ENCODE measurements at regions not wholly inside any gene's neighbourhood (a gene's known extent, or its start where the extent isn't known, plus 50 kb on each side); places are given as distances from the start of the nearest gene placed in this dataset.
"Not testable (repeated sequence)": the region's sequence is repeated elsewhere in the genome, so short reads cannot be mapped to it uniquely, and the experiment has no call there.

DNA sequence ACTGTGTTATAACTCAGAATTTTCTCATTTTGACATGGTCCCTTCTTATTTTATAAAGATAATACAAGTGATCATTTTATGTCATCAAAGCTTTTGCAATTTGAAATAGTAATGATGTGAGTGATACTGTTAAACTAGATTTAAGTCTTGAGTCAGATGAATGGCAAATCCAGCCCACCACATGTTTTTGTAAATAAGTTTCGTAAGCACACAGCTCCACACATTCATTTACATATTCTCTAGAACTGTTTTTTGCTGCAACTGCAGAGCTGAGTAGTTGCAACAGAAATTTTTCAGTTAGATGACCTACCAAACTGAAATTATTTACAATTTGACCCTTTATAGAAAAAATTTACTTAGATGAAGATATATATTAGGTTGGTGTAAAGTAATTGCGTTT lies 108.1 kb downstream of the CDRT15L2 start:
- TF ChIP-seq, protein P1, sequence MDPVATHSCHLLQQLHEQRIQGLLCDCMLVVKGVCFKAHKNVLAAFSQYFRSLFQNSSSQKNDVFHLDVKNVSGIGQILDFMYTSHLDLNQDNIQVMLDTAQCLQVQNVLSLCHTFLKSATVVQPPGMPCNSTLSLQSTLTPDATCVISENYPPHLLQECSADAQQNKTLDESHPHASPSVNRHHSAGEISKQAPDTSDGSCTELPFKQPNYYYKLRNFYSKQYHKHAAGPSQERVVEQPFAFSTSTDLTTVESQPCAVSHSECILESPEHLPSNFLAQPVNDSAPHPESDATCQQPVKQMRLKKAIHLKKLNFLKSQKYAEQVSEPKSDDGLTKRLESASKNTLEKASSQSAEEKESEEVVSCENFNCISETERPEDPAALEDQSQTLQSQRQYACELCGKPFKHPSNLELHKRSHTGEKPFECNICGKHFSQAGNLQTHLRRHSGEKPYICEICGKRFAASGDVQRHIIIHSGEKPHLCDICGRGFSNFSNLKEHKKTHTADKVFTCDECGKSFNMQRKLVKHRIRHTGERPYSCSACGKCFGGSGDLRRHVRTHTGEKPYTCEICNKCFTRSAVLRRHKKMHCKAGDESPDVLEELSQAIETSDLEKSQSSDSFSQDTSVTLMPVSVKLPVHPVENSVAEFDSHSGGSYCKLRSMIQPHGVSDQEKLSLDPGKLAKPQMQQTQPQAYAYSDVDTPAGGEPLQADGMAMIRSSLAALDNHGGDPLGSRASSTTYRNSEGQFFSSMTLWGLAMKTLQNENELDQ (CRISPR knock-in tag; IDR thresholded peaks at IDR 0.05; ENCODE audit: borderline replicate concordance): not testable (repeated sequence)
- TF ChIP-seq PML (IDR thresholded peaks at IDR 0.05; ENCODE audit: low read length); ZFP36 (IDR thresholded peaks at IDR 0.05; ENCODE audit: low read depth, low read length, partially characterized antibody); POLR2A (conservative IDR thresholded peaks at IDR 0.05); CREM (IDR thresholded peaks at IDR 0.05; ENCODE audit: low read depth): not testable (repeated sequence)
- TF ChIP-seq, protein P2, sequence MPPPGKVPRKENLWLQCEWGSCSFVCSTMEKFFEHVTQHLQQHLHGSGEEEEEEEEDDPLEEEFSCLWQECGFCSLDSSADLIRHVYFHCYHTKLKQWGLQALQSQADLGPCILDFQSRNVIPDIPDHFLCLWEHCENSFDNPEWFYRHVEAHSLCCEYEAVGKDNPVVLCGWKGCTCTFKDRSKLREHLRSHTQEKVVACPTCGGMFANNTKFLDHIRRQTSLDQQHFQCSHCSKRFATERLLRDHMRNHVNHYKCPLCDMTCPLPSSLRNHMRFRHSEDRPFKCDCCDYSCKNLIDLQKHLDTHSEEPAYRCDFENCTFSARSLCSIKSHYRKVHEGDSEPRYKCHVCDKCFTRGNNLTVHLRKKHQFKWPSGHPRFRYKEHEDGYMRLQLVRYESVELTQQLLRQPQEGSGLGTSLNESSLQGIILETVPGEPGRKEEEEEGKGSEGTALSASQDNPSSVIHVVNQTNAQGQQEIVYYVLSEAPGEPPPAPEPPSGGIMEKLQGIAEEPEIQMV (tag; conservative IDR thresholded peaks at IDR 0.05; ENCODE audit: low read depth): not testable (repeated sequence)
- TF ChIP-seq, protein P3, sequence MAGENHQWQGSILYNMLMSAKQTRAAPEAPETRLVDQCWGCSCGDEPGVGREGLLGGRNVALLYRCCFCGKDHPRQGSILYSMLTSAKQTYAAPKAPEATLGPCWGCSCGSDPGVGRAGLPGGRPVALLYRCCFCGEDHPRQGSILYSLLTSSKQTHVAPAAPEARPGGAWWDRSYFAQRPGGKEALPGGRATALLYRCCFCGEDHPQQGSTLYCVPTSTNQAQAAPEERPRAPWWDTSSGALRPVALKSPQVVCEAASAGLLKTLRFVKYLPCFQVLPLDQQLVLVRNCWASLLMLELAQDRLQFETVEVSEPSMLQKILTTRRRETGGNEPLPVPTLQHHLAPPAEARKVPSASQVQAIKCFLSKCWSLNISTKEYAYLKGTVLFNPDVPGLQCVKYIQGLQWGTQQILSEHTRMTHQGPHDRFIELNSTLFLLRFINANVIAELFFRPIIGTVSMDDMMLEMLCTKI (IDR thresholded peaks at IDR 0.05; ENCODE audit: partially characterized antibody): not testable (repeated sequence)
- TF ChIP-seq, protein P4, sequence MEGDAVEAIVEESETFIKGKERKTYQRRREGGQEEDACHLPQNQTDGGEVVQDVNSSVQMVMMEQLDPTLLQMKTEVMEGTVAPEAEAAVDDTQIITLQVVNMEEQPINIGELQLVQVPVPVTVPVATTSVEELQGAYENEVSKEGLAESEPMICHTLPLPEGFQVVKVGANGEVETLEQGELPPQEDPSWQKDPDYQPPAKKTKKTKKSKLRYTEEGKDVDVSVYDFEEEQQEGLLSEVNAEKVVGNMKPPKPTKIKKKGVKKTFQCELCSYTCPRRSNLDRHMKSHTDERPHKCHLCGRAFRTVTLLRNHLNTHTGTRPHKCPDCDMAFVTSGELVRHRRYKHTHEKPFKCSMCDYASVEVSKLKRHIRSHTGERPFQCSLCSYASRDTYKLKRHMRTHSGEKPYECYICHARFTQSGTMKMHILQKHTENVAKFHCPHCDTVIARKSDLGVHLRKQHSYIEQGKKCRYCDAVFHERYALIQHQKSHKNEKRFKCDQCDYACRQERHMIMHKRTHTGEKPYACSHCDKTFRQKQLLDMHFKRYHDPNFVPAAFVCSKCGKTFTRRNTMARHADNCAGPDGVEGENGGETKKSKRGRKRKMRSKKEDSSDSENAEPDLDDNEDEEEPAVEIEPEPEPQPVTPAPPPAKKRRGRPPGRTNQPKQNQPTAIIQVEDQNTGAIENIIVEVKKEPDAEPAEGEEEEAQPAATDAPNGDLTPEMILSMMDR (IDR thresholded peaks at IDR 0.05 in 2 of 3, conservative IDR thresholded peaks at IDR 0.05 in 1 of 3; ENCODE audit: insufficient read depth in 2 of 3, low read depth in 1 of 3, low read length in 3 of 3): not testable (repeated sequence)
